ENCODE measurements at regions not wholly inside any gene's neighbourhood (a gene's known extent, or its start where the extent isn't known, plus 50 kb on each side); places are given as distances from the start of the nearest gene placed in this dataset.
"Not testable (repeated sequence)": the region's sequence is repeated elsewhere in the genome, so short reads cannot be mapped to it uniquely, and the experiment has no call there.

DNA sequence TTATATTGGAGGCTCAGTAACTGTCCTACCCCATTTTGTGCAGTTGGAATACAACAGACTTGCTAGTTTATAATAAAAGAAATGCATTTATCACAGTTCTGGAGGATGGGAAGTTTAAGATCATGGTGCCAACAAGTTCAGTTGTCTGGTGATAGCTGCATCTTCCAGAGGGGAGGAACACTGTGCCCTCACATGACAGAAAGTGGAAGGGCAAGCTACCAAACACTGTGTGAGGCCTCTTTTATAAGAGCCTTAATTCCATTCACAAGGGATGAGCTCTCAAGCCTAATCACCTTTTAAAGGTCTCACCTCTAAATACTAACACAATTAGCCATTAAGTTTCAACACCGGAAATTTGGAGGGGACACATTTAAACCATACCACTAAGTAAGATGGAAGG is 1073.9 kb downstream of the PLOD2 start:
- no peak overlapping the region for H3K4me3 Mint-ChIP-seq

DNA sequence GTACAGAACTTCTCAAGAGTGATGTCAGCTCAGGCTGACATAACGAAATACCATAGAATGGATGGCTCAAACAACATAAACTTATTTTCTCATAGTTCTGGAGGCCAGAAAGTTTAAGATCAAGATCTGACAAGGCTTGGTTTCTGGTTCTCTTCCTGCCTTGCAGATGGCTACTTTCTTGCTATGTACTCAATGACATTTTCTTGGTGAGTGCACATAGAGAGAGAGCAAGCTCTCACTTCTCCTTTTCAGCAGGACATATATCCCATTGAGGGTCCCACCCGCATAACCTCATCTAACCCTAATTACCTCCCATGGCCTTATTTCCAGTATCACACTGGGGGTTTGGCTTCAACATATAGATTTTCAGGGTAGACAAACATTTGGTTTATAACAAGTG is 1072.1 kb downstream of the PLOD2 start:
- no peaks in the 10 kb centered on the region for H3K4me1 Mint-ChIP-seq
- no peaks in the 10 kb centered on the region for H3K36me3 Mint-ChIP-seq
- H3K9me3 Mint-ChIP-seq: no peaks in the 10 kb centered on the region
- H3K27ac Mint-ChIP-seq: no peak overlapping the region
- DNase-seq: no peak
- H3K27me3 Mint-ChIP-seq: no peaks in the 10 kb centered on the region
- no peak overlapping the region for H3K4me3 Mint-ChIP-seq

More for the DNA sequence above, 1073.9 kb downstream of the PLOD2 start:
- H3K27me3 Mint-ChIP-seq: no peaks in the 10 kb centered on the region
- no peak for DNase-seq
- H3K4me1 Mint-ChIP-seq: no peaks in the 10 kb centered on the region
- no peaks in the 10 kb centered on the region for H3K9me3 Mint-ChIP-seq
- no peaks in the 10 kb centered on the region for H3K36me3 Mint-ChIP-seq
- no peak overlapping the region for H3K27ac Mint-ChIP-seq

DNA sequence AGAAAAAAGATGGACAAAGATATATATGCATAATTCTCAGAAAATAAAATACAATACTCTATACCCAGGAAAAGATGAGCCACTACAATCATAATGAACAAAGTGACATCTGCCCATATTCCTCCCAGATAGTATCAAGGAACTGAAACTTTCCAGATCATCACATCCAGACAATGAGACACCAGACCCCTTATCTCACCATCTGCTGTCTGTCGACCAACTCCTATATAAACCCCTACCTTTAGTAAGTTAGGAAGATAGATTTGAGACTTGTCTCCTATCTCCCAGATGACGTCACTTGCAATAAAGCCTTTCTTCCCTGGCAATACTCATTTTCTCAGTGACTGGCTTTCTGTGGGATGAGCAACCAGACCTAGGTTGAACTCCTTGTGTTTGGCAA is 1071.6 kb downstream of the PLOD2 start:
- Mint-ChIP-seq H3K4me1 (no peaks in the 10 kb centered on the region), H3K9me3 (no peaks in the 10 kb centered on the region), H3K27ac (no peak overlapping the region), H3K27me3 (no peaks in the 10 kb centered on the region), H3K4me3 (no peak overlapping the region), H3K36me3 (no peaks in the 10 kb centered on the region)
- no peak for DNase-seq

DNA sequence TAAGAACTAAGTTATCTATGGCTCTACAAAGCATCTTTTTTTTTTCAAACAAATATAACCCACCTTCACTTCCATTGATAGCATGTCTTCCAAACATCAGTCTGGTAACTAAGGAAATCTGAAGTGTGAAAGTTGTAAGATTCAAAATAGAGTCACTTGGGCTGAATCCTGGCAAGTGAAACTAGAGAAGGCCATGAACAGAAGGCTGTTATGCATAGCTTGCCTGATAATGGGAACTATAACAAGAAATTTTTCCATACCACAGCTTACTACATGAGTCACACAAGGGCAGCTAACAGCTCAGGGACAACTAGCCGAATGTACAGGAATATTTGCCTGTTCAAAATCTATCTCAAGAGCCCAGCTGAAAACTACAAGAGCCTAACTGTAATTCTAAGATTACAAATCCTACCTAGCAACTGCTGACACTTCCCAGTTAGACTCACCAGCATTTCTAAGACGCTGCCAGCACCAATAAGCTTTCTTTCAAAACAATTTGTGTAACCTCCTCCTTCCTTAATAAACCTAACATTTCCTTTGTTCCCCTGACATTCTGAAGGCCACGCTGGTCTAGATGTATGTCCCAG is 1066.5 kb downstream of the PLOD2 start:
- Mint-ChIP-seq H3K27ac (no peak overlapping the region), H3K4me3 (no peak overlapping the region), H3K27me3 (no peaks in the 10 kb centered on the region), H3K9me3 (no peaks in the 10 kb centered on the region), H3K4me1 (no peaks in the 10 kb centered on the region), H3K36me3 (no peaks in the 10 kb centered on the region)
- no peak for DNase-seq

DNA sequence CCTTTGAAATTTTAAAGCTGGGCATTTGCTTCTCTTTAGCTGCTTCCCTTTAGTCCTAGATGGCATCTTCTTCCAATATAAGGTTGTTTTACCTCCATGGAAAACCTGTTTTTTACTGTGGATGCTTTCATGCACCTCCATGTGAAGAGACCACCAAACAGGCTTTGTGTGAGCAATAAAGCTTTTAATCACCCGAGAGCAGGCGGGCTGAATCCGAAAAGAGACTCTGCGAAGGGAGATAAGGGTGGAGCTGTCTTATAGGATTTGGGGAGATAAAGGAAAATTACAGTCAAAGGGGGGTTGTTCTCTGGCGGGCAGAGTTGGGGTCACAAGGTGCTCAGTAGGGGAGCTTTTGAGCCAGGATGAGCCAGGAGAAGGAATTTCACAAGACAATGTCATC is 1049.8 kb downstream of the PLOD2 start:
- not testable (repeated sequence) for H3K9me3 Mint-ChIP-seq, H3K27ac Mint-ChIP-seq

DNA sequence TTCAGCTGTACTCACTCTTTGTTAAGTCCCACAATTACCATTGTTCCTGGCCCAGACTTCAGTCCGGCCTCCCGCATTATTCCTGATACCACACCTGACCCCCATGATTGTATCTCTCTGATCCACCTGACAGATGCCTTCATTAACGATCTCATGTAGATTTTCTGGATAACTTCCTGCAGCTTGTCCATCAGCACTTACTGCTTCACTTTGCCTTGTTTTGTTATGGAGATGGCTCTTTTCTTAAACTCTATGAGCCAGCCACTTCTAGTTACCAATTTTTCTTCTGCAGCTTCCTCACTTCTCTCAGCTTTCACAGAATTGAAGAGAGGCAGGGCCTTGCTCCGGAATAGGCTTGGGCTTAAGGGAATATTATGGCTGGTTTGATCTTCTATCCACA is 1044.2 kb downstream of the PLOD2 start:
- DNase-seq: no peak
- no peak overlapping the region for H3K27ac Mint-ChIP-seq
- H3K36me3 Mint-ChIP-seq: no peaks in the 10 kb centered on the region
- no peaks in the 10 kb centered on the region for H3K9me3 Mint-ChIP-seq
- no peaks in the 10 kb centered on the region for H3K27me3 Mint-ChIP-seq
- H3K4me3 Mint-ChIP-seq: no peak overlapping the region
- no peaks in the 10 kb centered on the region for H3K4me1 Mint-ChIP-seq

More for the DNA sequence above, 1049.8 kb downstream of the PLOD2 start:
- not testable (repeated sequence) for H3K4me3 Mint-ChIP-seq, H3K4me1 Mint-ChIP-seq, H3K27me3 Mint-ChIP-seq, H3K36me3 Mint-ChIP-seq, DNase-seq

DNA sequence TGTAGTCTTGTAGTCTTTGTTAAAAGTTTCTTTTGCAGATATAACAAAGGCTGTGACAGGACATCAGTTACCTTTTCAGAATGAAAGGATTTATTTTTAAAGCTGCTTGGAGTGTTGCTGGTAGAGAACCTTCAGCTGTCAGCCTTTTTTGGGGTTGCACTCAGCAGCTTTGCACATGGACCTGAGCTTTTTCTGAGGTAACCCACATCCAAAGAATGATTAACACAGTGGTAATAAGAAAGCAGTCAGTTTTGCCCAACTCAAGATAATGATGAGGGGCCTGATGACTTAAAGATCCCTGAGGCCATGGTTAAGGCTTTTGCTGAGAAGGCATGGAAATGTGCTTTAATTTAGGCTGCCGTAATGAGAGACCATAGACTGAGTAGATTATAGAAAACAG is 1042.7 kb downstream of the PLOD2 start:
- H3K4me3 Mint-ChIP-seq: no peak overlapping the region
- no peaks in the 10 kb centered on the region for H3K4me1 Mint-ChIP-seq
- H3K27ac Mint-ChIP-seq: no peak overlapping the region
- no peak for DNase-seq
- no peaks in the 10 kb centered on the region for H3K9me3 Mint-ChIP-seq
- no peaks in the 10 kb centered on the region for H3K36me3 Mint-ChIP-seq
- no peaks in the 10 kb centered on the region for H3K27me3 Mint-ChIP-seq

DNA sequence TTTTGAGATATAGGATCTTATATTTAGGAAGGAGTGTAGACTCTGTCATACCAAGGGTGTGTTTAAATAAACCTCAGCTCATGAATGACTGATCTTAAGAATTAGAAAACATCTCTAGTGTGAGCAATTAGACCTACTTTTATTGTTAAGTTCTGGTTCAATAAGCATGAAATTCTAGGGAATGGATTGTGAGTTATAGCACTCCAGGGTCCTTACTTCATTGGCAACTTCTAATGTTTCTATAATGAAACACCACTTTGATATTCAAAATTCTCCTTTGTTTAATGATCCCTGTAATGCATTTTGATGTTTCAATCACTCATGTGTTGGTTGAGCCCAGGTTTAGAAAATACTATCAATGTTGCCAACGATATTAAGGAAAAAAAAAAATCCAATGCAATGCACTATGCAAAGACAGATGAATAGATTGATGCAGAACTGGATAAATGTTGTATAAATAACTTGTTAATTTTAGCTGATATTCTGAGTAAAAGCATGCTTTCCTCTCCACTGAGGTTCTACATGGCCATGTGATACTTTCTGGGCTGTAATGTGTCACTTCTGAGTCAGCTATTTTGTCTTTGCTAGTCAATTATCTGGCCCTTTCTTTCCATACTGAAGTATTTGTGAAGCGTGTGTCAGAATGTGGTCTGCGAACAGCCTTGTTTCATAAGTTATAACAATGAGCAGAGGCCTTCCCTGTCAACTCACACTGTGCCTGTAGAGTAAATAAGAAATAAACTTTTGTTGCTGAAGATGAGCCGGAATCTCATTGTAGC is 1035.9 kb downstream of the PLOD2 start:
- Mint-ChIP-seq H3K4me3 (no peak overlapping the region), H3K27me3 (no peaks in the 10 kb centered on the region), H3K27ac (no peak overlapping the region), H3K9me3 (no peaks in the 10 kb centered on the region), H3K36me3 (no peaks in the 10 kb centered on the region), H3K4me1 (no peaks in the 10 kb centered on the region)
- DNase-seq: no peak

DNA sequence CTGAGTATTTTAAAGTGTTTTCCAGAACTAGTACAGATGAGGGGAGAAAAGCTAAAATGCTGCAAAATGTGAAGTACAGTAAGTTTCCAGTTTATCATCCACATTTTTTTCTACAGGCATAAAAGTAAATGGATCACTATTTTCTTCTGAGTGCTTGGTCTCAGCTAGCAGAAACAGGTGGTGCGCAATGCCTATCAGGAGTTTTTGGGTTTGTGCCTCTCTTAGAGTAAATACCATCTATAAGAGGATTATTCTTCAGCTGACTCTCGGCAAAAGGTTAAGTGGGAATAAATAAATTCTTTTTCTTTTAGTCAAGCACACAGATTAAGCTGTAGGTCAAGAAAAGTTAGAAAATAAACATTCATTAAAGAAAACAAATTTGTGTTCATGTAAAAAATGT is 1027.7 kb downstream of the PLOD2 start:
- no peaks in the 10 kb centered on the region for H3K27me3 Mint-ChIP-seq

DNA sequence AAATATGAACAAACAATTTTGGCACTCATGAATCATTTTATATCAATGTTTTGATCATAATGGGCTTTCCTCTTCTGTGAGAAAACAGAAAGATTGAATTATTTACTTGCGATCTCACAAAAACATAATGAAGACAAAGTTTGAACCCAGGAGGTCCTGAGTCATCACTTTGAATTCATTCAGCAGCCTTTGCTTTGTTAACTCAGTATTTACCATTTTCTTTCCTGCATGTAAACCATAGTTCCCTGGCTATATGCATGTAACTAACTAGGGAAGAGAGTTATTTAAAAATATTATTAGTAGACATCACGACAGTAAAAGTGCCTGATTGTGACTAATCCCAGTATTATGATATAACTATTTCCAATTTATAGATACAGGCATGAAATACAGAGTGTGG is 1026.2 kb downstream of the PLOD2 start:
- no peaks in the 10 kb centered on the region for H3K9me3 Mint-ChIP-seq
- no peaks in the 10 kb centered on the region for H3K36me3 Mint-ChIP-seq
- no peak overlapping the region for H3K4me3 Mint-ChIP-seq
- DNase-seq: no peak
- H3K27ac Mint-ChIP-seq: no peak overlapping the region
- H3K4me1 Mint-ChIP-seq: no peaks in the 10 kb centered on the region
- no peaks in the 10 kb centered on the region for H3K27me3 Mint-ChIP-seq

More for the DNA sequence above, 1027.7 kb downstream of the PLOD2 start:
- DNase-seq: no peak
- Mint-ChIP-seq H3K4me3 (no peak overlapping the region), H3K27ac (no peak overlapping the region), H3K36me3 (no peaks in the 10 kb centered on the region), H3K4me1 (no peaks in the 10 kb centered on the region), H3K9me3 (no peaks in the 10 kb centered on the region)

DNA sequence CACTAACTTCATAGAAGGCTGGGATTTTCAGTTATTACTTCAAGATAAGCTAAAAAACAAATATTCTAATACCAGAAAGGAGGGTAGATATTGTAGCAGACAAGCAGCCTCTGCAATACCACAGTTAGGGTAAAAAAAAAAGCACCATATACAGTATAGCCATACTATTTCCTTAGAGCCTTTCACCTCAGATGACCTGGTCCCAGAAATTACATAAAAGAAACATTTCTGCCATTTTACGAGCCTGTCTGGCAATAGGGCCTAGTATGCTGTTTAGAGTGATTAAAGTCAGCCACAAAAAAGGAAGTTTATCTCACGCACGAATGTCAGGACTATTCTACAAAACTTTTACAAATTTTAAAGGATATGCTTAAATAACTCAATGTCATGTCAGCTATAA is 1016.6 kb downstream of the PLOD2 start:
- Mint-ChIP-seq H3K27ac (no peak overlapping the region), H3K4me3 (no peak overlapping the region), H3K9me3 (peaks cover 3% of the 10 kb centered on the region), H3K36me3 (no peaks in the 10 kb centered on the region), H3K27me3 (no peaks in the 10 kb centered on the region), H3K4me1 (no peaks in the 10 kb centered on the region)
- DNase-seq: no peak

DNA sequence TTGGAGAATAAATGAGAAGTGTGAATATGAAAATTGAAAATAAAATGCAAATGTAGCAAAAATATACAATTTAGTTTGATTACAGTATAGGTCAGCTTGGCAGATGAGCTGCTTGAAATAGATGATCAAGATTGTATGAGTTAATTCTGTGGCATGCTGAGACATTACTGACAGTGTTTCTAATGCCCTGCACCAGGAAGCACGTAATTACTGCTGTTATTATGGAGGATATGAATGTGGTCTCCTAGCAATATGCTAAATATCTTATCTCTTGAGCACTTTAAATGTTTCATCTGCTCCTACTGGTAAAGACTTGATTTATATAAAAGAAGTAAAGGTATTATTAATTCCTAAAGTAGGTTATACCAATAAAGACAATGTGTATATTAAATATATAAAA is 1015.5 kb downstream of the PLOD2 start:
- DNase-seq: no peak

DNA sequence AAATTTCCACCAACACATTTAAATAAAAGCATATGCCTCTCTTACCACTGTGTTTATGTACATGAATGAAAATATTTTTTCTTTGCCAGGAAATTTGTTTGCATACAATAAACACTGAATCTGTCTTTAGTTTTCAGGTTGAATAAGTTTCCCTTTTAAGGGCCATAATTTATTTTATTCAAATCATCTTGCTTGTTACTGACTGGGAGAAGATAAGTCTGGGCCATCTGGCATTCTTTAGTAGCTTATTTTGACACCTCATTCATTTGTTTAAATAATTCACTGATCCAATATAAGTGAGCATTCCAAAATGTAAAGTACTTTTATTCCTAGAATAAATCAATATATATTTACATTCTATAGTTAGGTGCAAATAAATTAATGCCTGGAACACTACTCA is 1001.3 kb downstream of the PLOD2 start:
- H3K4me3 Mint-ChIP-seq: no peak overlapping the region
- no peak overlapping the region for H3K27ac Mint-ChIP-seq
- no peaks in the 10 kb centered on the region for H3K9me3 Mint-ChIP-seq
- H3K36me3 Mint-ChIP-seq: no peaks in the 10 kb centered on the region
- DNase-seq: no peak
- H3K4me1 Mint-ChIP-seq: no peaks in the 10 kb centered on the region
- H3K27me3 Mint-ChIP-seq: no peaks in the 10 kb centered on the region

More for the DNA sequence above, 1015.5 kb downstream of the PLOD2 start:
- H3K27ac Mint-ChIP-seq: no peak overlapping the region
- no peak overlapping the region for H3K4me3 Mint-ChIP-seq
- H3K9me3 Mint-ChIP-seq: peaks cover 3% of the 10 kb centered on the region
- no peaks in the 10 kb centered on the region for H3K27me3 Mint-ChIP-seq
- no peaks in the 10 kb centered on the region for H3K36me3 Mint-ChIP-seq
- H3K4me1 Mint-ChIP-seq: no peaks in the 10 kb centered on the region

DNA sequence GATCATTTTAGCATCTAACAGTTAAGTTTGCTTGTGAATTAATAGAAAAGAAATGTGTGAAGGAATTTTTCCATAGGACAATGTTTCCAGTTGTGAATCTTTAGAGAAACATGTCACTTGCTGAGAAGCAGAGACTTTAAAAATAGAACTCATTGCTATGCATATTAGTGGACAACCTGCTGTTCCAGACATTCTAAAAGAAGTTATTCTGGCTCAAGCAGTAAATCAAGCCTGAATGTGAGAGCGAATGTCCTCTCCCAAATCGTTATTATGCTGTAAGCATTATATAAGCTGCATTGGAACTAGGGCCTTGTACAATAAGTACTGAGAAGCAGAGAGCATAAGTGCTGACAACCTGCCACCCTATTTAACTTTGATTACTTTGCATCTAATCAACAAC is 990.9 kb downstream of the PLOD2 start:
- DNase-seq: no peak
- Mint-ChIP-seq H3K4me3 (no peak overlapping the region), H3K4me1 (no peaks in the 10 kb centered on the region), H3K27me3 (no peaks in the 10 kb centered on the region), H3K27ac (no peak overlapping the region), H3K9me3 (no peaks in the 10 kb centered on the region), H3K36me3 (no peaks in the 10 kb centered on the region)

DNA sequence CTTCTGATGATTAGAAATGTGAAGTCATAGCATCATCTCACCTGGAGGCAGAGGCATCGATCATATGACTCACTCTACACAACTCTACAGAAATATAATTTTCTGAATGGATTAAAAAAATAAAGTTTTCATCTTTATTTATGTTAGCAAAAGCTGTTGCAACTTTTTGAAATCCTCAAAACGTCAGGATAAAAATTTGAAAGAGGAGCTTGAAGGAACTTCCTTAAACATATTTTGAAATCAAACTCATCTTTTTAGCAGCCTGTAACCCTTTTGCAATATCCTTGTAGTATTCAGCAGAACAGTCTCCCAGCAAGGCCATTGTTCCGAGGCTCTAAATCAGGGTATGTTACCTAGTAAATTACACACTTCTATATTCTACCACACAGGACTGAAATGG is 985.4 kb downstream of the PLOD2 start:
- Mint-ChIP-seq H3K4me1 (no peaks in the 10 kb centered on the region), H3K27ac (no peak overlapping the region), H3K4me3 (no peak overlapping the region), H3K27me3 (no peaks in the 10 kb centered on the region), H3K36me3 (no peaks in the 10 kb centered on the region), H3K9me3 (peaks cover 2% of the 10 kb centered on the region)
- DNase-seq: no peak

DNA sequence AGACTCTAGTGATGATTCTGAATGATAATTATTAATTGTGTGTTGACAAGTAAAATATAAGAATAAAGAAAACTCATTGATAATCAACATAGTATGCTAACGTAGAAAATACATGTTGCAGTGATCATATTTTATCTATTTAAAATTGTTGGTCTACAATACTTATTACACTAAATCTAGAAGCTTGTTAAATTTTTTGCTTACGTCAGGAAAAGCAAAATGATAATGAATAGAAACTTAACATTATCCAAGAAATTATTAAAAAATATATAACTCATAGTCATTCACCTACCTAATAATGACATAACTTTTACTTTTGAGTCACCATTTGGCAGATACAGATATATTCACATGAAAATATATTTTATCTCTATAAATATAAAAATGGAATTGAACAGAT is 984.1 kb downstream of the PLOD2 start:
- Mint-ChIP-seq H3K4me3 (no peak overlapping the region), H3K9me3 (peaks cover 2% of the 10 kb centered on the region), H3K27me3 (no peaks in the 10 kb centered on the region), H3K4me1 (no peaks in the 10 kb centered on the region), H3K36me3 (no peaks in the 10 kb centered on the region), H3K27ac (no peak overlapping the region)
- no peak for DNase-seq
